ENCODE measurements at regions not wholly inside any gene's neighbourhood (a gene's known extent, or its start where the extent isn't known, plus 50 kb on each side); places are given as distances from the start of the nearest gene placed in this dataset.

DNA sequence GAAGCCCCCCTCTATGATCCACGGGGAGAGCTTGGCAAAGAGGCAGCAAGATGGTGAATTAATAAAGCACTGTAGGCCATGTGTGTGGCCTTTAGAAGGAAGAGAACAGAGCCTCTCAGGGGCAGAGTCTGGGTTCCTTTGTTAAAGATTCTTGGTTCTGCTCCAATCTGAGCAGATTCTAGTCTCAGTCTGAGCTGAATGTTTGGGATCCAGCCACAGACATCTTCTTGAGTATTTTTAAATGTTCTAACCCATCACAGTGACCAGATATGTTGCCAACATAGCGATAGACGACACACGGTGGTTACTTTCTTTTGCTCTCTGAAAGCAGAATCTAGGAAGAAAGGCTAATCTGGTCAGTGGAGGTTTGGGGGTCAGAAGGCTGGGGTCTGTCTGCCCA, 147.5 kb upstream of the GPR12 start:
- H2AK5ac ChIP-seq (ENCODE audit: insufficient read length, low read length), result no peak overlapping the region
- H2BK12ac ChIP-seq (ENCODE audit: insufficient read length, low read depth, low read length), result no peak overlapping the region
- no peak overlapping the region for H2BK120ac ChIP-seq (ENCODE audit: low read depth, low read length, poor library complexity, severe bottlenecking)
- H2BK20ac ChIP-seq (ENCODE audit: low read depth, low read length, poor library complexity, severe bottlenecking), result no peak overlapping the region
- Mint-ChIP-seq H3K4me1 (peaks cover 3 to 4% of the 10 kb centered on the region in 2 experiments), H3K4me3 (no peak overlapping the region), H3K27ac (no peak overlapping the region), H3K27me3 (ENCODE audit: low read depth) (peaks cover 13% of the 10 kb centered on the region), H3K9me3 (peaks cover 7 to 9% of the 10 kb centered on the region in 2 experiments; a peak in 4 of 5 replicates), H3K36me3 (ENCODE audit: insufficient read depth in 1 of 3, low read depth in 3 of 3) (peaks cover 0 to 7% (median 3%) of the 10 kb centered on the region in 3 experiments; a peak in 2 of 7 replicates)
- H3K79me1 ChIP-seq (ENCODE audit: insufficient read depth, low read depth, low read length, poor library complexity, severe bottlenecking), result no peaks in the 10 kb centered on the region
- H3T11ph ChIP-seq (ENCODE audit: low read length), result no peak overlapping the region
- H3K4ac ChIP-seq (ENCODE audit: low read depth, low read length), result no peak overlapping the region
- H2AFZ ChIP-seq (ENCODE audit: low read length), result no peak overlapping the region
- H3K4me2 ChIP-seq (ENCODE audit: insufficient read depth, insufficient read length, low read length), result no peak overlapping the region
- no peak overlapping the region for H3K23ac ChIP-seq (ENCODE audit: insufficient read length, low read depth, low read length)
- no peak overlapping the region for H4K91ac ChIP-seq (ENCODE audit: insufficient read length, low read depth, low read length)
- TF ChIP-seq, protein P1, sequence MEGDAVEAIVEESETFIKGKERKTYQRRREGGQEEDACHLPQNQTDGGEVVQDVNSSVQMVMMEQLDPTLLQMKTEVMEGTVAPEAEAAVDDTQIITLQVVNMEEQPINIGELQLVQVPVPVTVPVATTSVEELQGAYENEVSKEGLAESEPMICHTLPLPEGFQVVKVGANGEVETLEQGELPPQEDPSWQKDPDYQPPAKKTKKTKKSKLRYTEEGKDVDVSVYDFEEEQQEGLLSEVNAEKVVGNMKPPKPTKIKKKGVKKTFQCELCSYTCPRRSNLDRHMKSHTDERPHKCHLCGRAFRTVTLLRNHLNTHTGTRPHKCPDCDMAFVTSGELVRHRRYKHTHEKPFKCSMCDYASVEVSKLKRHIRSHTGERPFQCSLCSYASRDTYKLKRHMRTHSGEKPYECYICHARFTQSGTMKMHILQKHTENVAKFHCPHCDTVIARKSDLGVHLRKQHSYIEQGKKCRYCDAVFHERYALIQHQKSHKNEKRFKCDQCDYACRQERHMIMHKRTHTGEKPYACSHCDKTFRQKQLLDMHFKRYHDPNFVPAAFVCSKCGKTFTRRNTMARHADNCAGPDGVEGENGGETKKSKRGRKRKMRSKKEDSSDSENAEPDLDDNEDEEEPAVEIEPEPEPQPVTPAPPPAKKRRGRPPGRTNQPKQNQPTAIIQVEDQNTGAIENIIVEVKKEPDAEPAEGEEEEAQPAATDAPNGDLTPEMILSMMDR (conservative IDR thresholded peaks at IDR 0.05), result no peak
- no CpG with 5 or more reads among the region's 4 CpGs for WGBS (ENCODE audit: extremely low coverage, insufficient read length, low lambda C conversion rate)
- no peak overlapping the region for H4K5ac ChIP-seq (ENCODE audit: insufficient read length, low read depth, low read length)
- H2BK5ac ChIP-seq (ENCODE audit: insufficient read length, low read length), result no peak overlapping the region
- H3K14ac ChIP-seq (ENCODE audit: insufficient read depth, low read length), result no peak overlapping the region
- H3K56ac ChIP-seq (ENCODE audit: insufficient read length, low read depth, low read length), result no peak overlapping the region
- H3K18ac ChIP-seq (ENCODE audit: insufficient read length, low read depth, low read length), result no peak overlapping the region
- no peaks in the 10 kb centered on the region for H4K20me1 ChIP-seq (ENCODE audit: control insufficient read depth, insufficient read depth, insufficient read length)
- no peaks in the 10 kb centered on the region; the same call in 1 of the 2 replicates for H3K27me3 ChIP-seq (ENCODE audit: insufficient read depth, low read length)
- DNase-seq, result no peak
- H3K23me2 ChIP-seq (ENCODE audit: insufficient read length, low read depth, low read length, poor library complexity, severe bottlenecking), result no peaks in the 10 kb centered on the region
- H3K9ac ChIP-seq (ENCODE audit: extremely low read depth, insufficient read length, low read length), result no peak overlapping the region
- no peaks in the 10 kb centered on the region for H3K79me2 ChIP-seq (ENCODE audit: insufficient read depth, low read length)
- peaks cover 3% of the 10 kb centered on the region; the same call in 1 of the 2 replicates for H3K4me1 ChIP-seq (ENCODE audit: insufficient read depth, low read length)
- H2BK15ac ChIP-seq (ENCODE audit: low read depth, low read length), result no peak overlapping the region
- no peak overlapping the region for H3K27ac ChIP-seq (ENCODE audit: insufficient read length, low read depth, low read length)
- H4K8ac ChIP-seq (replicated peaks; ENCODE audit: insufficient read length, low read depth, low read length), result no peak overlapping the region
- no peaks in the 10 kb centered on the region for H3K9me3 ChIP-seq (ENCODE audit: control insufficient read depth, low read depth, low read length)
